HEK293 (cell line): ENCODE measurements at regions not wholly inside any gene's neighbourhood (a gene's known extent, or its start where the extent isn't known, plus 50 kb on each side); places are given as distances from the start of the nearest gene placed in this dataset.

Experiments
- BCL11A ChIP-seq: fragments of 450-650 bp; formaldehyde crosslinking; IDR thresholded peaks from 2 replicates; pipeline ENCODE4 v1.5.1; 2016; ENCODE audit warnings: low read depth, missing biosample characterization, missing genetic modification characterization
- GLIS2 ChIP-seq: fragments of 450-650 bp; formaldehyde crosslinking; IDR thresholded peaks from 2 replicates; pipeline ENCODE4 v1.5.1; 2016; ENCODE audit warnings: missing biosample characterization, missing genetic modification characterization
- HOXC10 ChIP-seq: sonication (generic); formaldehyde crosslinking; IDR thresholded peaks from 2 replicates; pipeline ENCODE4 v1.8.1; 2023; ENCODE audit warnings: mild to moderate bottlenecking, missing genetic modification reagents
- OSR2 ChIP-seq: fragments of 450-650 bp; formaldehyde crosslinking; IDR thresholded peaks from 2 replicates; pipeline ENCODE4 v1.5.1; 2016; ENCODE audit warnings: missing biosample characterization, missing genetic modification characterization
- RBAK ChIP-seq: fragments of 450-650 bp; formaldehyde crosslinking; IDR thresholded peaks from 2 replicates; pipeline ENCODE4 v1.5.1; 2016; ENCODE audit warnings: missing biosample characterization, missing genetic modification characterization
- SP2 ChIP-seq: fragments of 450-650 bp; formaldehyde crosslinking; IDR thresholded peaks from 2 replicates; pipeline ENCODE4 v1.5.1; 2016; ENCODE audit warnings: missing biosample characterization, missing genetic modification characterization
- SP3 ChIP-seq: fragments of 450-650 bp; formaldehyde crosslinking; IDR thresholded peaks from 2 replicates; pipeline ENCODE4 v1.5.1; 2016; ENCODE audit warnings: missing biosample characterization, missing genetic modification characterization
- TRIM28 ChIP-seq: IDR thresholded peaks from 2 replicates; pipeline ENCODE4 v1.6.1; 2011; ENCODE audit warnings: low read length, control low read depth, borderline replicate concordance
- ZBTB7A ChIP-seq: fragments of 450-650 bp; formaldehyde crosslinking; IDR thresholded peaks from 2 replicates; pipeline ENCODE4 v1.5.1; 2016; ENCODE audit warnings: low read depth, missing biosample characterization, missing genetic modification characterization
- ZFP41 ChIP-seq: fragments of 450-650 bp; formaldehyde crosslinking; IDR thresholded peaks from 2 replicates; pipeline ENCODE4 v1.5.1; 2016; ENCODE audit warnings: missing biosample characterization, missing genetic modification characterization, borderline replicate concordance
- ZFP69B ChIP-seq: fragments of 450-650 bp; formaldehyde crosslinking; IDR thresholded peaks from 2 replicates; pipeline ENCODE4 v1.5.1; 2016; ENCODE audit warnings: missing biosample characterization, missing genetic modification characterization
- ZNF121 ChIP-seq: fragments of 450-650 bp; formaldehyde crosslinking; IDR thresholded peaks from 2 replicates; pipeline ENCODE4 v1.5.1; 2016; ENCODE audit warnings: missing biosample characterization, missing genetic modification characterization
- ZNF175 ChIP-seq: fragments of 450-650 bp; formaldehyde crosslinking; IDR thresholded peaks from 2 replicates; pipeline ENCODE4 v1.5.1; 2016; ENCODE audit warnings: missing biosample characterization, missing genetic modification characterization
- ZNF19 ChIP-seq: fragments of 450-650 bp; formaldehyde crosslinking; IDR thresholded peaks from 2 replicates; pipeline ENCODE4; 2016; ENCODE audit warnings: missing biosample characterization, missing genetic modification characterization, low read depth
- ZNF221 ChIP-seq: fragments of 450-650 bp; formaldehyde crosslinking; IDR thresholded peaks from 2 replicates; pipeline ENCODE4 v1.5.1; 2017; ENCODE audit warnings: missing biosample characterization, missing genetic modification characterization, borderline replicate concordance
- ZNF239 ChIP-seq: fragments of 450-650 bp; formaldehyde crosslinking; IDR thresholded peaks from 2 replicates; pipeline ENCODE4 v1.5.1; 2016; ENCODE audit warnings: missing biosample characterization, missing genetic modification characterization
- ZNF311 ChIP-seq: fragments of 450-650 bp; formaldehyde crosslinking; IDR thresholded peaks from 2 replicates; pipeline ENCODE4 v1.5.1; 2017; ENCODE audit warnings: missing biosample characterization, missing genetic modification characterization, borderline replicate concordance
- ZNF560 ChIP-seq: fragments of 450-650 bp; formaldehyde crosslinking; IDR thresholded peaks from 2 replicates; pipeline ENCODE4 v1.5.1; 2017; ENCODE audit warnings: missing biosample characterization, missing genetic modification characterization, borderline replicate concordance
- ZNF571 ChIP-seq: fragments of 450-650 bp; formaldehyde crosslinking; IDR thresholded peaks from 2 replicates; pipeline ENCODE4 v1.5.0; 2017; ENCODE audit warnings: missing biosample characterization, missing genetic modification characterization
- ZNF596 ChIP-seq: fragments of 450-650 bp; IDR thresholded peaks from 2 replicates; pipeline ENCODE4 v1.5.0; 2018; ENCODE audit warnings: missing biosample characterization, mild to moderate bottlenecking, missing genetic modification characterization, moderate library complexity
- ZNF658 ChIP-seq: fragments of 450-650 bp; formaldehyde crosslinking; IDR thresholded peaks from 2 replicates; pipeline ENCODE4; 2016; ENCODE audit warnings: missing biosample characterization, missing genetic modification characterization
- ZNF843 ChIP-seq: fragments of 450-650 bp; formaldehyde crosslinking; IDR thresholded peaks from 2 replicates; pipeline ENCODE4 v1.5.1; 2016; ENCODE audit warnings: missing biosample characterization, missing genetic modification characterization
- TF ChIP-seq, protein P1 (sequence below): fragments of 450-650 bp; formaldehyde crosslinking; IDR thresholded peaks from 2 replicates; pipeline ENCODE4 v1.5.1; 2016; ENCODE audit warnings: missing biosample characterization, missing genetic modification characterization
- TF ChIP-seq, protein P2 (sequence below): fragments of 450-650 bp; formaldehyde crosslinking; IDR thresholded peaks from 2 replicates; pipeline ENCODE4 v1.5.1; 2016; ENCODE audit warnings: missing biosample characterization, missing genetic modification characterization
- TF ChIP-seq, protein P3 (sequence below): fragments of 450-650 bp; formaldehyde crosslinking; IDR thresholded peaks from 2 replicates; pipeline ENCODE4 v1.5.1; 2017; ENCODE audit warnings: missing biosample characterization, missing genetic modification characterization
- TF ChIP-seq, protein P4 (sequence below): fragments of 450-650 bp; formaldehyde crosslinking; IDR thresholded peaks from 2 replicates; pipeline ENCODE4 v1.5.1; 2016; ENCODE audit warnings: missing biosample characterization, missing genetic modification characterization, borderline replicate concordance
- TF ChIP-seq, protein P5 (sequence below): fragments of 450-650 bp; formaldehyde crosslinking; IDR thresholded peaks from 2 replicates; pipeline ENCODE4 v1.5.1; 2016; ENCODE audit warnings: missing biosample characterization, missing genetic modification characterization
- TF ChIP-seq, protein P6 (sequence below): fragments of 450-650 bp; formaldehyde crosslinking; IDR thresholded peaks from 2 replicates; pipeline ENCODE4 v1.5.0; 2017; ENCODE audit warnings: missing biosample characterization, missing genetic modification characterization, borderline replicate concordance

DNA sequence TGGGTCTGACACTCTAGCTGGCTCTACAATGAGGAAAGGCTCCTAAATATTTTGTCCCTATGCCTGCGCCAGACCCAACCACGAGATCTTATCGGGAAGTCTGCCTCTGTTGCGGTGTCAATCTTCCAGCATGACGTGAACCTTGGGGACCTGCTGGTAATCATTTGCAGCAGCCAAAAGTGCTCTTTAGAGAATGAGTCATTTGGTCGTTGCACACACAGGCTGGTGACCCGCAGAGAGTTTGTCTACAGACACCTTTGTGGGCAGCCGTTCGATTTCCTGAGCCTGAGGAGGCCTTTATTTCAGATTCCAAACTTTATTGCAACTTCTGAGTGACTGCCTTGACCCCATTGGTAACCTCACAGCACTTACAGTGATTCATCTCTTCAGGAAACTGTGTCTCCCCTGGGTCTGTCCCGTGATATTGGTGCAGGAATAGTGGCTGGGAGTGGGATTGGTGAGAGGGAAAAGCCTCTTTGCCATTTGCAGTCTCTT lies 326.1 kb downstream of the NSG2 start (continued):
- TF ChIP-seq, protein P1, sequence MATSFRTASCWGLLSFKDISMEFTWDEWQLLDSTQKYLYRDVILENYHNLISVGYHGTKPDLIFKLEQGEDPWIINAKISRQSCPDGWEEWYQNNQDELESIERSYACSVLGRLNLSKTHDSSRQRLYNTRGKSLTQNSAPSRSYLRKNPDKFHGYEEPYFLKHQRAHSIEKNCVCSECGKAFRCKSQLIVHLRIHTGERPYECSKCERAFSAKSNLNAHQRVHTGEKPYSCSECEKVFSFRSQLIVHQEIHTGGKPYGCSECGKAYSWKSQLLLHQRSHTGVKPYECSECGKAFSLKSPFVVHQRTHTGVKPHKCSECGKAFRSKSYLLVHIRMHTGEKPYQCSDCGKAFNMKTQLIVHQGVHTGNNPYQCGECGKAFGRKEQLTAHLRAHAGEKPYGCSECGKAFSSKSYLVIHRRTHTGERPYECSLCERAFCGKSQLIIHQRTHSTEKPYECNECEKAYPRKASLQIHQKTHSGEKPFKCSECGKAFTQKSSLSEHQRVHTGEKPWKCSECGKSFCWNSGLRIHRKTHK, result no peak
- TF ChIP-seq BCL11A (tag by site-specific recombination), result 0 out of 2 replicates have a peak, but pooled peaks have one; percentile 16
- no peak for TF ChIP-seq ZNF239 (tag by site-specific recombination)
- peak; percentile 37; the same call in 1 of the 2 replicates for TF ChIP-seq SP2 (tag by site-specific recombination)
- TF ChIP-seq ZFP41 (tag by site-specific recombination), result no peak
- TF ChIP-seq ZNF311 (tag by site-specific recombination), result no peak
- no peak for TF ChIP-seq ZNF175 (tag by site-specific recombination)
- TF ChIP-seq, protein P2, sequence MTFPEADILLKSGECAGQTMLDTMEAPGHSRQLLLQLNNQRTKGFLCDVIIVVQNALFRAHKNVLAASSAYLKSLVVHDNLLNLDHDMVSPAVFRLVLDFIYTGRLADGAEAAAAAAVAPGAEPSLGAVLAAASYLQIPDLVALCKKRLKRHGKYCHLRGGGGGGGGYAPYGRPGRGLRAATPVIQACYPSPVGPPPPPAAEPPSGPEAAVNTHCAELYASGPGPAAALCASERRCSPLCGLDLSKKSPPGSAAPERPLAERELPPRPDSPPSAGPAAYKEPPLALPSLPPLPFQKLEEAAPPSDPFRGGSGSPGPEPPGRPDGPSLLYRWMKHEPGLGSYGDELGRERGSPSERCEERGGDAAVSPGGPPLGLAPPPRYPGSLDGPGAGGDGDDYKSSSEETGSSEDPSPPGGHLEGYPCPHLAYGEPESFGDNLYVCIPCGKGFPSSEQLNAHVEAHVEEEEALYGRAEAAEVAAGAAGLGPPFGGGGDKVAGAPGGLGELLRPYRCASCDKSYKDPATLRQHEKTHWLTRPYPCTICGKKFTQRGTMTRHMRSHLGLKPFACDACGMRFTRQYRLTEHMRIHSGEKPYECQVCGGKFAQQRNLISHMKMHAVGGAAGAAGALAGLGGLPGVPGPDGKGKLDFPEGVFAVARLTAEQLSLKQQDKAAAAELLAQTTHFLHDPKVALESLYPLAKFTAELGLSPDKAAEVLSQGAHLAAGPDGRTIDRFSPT (tag by site-specific recombination), result peak; percentile 92
- no peak for TF ChIP-seq HOXC10 (CRISPR knock-in tag)
- TF ChIP-seq ZNF19 (tag by site-specific recombination), result no peak
- no peak for TF ChIP-seq ZNF658 (tag by site-specific recombination)
- TF ChIP-seq, protein P3, sequence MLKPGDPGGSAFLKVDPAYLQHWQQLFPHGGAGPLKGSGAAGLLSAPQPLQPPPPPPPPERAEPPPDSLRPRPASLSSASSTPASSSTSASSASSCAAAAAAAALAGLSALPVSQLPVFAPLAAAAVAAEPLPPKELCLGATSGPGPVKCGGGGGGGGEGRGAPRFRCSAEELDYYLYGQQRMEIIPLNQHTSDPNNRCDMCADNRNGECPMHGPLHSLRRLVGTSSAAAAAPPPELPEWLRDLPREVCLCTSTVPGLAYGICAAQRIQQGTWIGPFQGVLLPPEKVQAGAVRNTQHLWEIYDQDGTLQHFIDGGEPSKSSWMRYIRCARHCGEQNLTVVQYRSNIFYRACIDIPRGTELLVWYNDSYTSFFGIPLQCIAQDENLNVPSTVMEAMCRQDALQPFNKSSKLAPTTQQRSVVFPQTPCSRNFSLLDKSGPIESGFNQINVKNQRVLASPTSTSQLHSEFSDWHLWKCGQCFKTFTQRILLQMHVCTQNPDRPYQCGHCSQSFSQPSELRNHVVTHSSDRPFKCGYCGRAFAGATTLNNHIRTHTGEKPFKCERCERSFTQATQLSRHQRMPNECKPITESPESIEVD, result peak; percentile 93
- TF ChIP-seq RBAK (tag by site-specific recombination), result no peak
- TF ChIP-seq ZNF121 (tag by site-specific recombination), result no peak
- peak; percentile 75 for TF ChIP-seq ZFP69B (tag by site-specific recombination)
- TF ChIP-seq, protein P4, sequence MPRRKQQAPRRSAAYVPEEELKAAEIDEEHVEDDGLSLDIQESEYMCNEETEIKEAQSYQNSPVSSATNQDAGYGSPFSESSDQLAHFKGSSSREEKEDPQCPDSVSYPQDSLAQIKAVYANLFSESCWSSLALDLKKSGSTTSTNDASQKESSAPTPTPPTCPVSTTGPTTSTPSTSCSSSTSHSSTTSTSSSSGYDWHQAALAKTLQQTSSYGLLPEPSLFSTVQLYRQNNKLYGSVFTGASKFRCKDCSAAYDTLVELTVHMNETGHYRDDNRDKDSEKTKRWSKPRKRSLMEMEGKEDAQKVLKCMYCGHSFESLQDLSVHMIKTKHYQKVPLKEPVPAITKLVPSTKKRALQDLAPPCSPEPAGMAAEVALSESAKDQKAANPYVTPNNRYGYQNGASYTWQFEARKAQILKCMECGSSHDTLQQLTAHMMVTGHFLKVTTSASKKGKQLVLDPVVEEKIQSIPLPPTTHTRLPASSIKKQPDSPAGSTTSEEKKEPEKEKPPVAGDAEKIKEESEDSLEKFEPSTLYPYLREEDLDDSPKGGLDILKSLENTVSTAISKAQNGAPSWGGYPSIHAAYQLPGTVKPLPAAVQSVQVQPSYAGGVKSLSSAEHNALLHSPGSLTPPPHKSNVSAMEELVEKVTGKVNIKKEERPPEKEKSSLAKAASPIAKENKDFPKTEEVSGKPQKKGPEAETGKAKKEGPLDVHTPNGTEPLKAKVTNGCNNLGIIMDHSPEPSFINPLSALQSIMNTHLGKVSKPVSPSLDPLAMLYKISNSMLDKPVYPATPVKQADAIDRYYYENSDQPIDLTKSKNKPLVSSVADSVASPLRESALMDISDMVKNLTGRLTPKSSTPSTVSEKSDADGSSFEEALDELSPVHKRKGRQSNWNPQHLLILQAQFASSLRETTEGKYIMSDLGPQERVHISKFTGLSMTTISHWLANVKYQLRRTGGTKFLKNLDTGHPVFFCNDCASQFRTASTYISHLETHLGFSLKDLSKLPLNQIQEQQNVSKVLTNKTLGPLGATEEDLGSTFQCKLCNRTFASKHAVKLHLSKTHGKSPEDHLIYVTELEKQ (tag by site-specific recombination), result peak; percentile 95; the same call in 1 of the 2 replicates
- no peak for TF ChIP-seq ZNF596 (tag by site-specific recombination)
- TF ChIP-seq ZNF571 (tag by site-specific recombination), result no peak
- peak; percentile 46; the same call in 1 of the 2 replicates for TF ChIP-seq SP3 (tag by site-specific recombination)
- peak; percentile 98 for TF ChIP-seq TRIM28
- TF ChIP-seq ZBTB7A (tag by site-specific recombination), result no peak
- TF ChIP-seq ZNF843 (tag by site-specific recombination), result peak; percentile 95
- TF ChIP-seq OSR2 (tag by site-specific recombination), result peak; percentile 95
- no peak for TF ChIP-seq ZNF221 (tag by site-specific recombination)
- TF ChIP-seq ZNF560 (tag by site-specific recombination), result no peak
- TF ChIP-seq, protein P5, sequence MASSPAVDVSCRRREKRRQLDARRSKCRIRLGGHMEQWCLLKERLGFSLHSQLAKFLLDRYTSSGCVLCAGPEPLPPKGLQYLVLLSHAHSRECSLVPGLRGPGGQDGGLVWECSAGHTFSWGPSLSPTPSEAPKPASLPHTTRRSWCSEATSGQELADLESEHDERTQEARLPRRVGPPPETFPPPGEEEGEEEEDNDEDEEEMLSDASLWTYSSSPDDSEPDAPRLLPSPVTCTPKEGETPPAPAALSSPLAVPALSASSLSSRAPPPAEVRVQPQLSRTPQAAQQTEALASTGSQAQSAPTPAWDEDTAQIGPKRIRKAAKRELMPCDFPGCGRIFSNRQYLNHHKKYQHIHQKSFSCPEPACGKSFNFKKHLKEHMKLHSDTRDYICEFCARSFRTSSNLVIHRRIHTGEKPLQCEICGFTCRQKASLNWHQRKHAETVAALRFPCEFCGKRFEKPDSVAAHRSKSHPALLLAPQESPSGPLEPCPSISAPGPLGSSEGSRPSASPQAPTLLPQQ (tag by site-specific recombination), result peak; percentile 59; the same call in 1 of the 2 replicates
- TF ChIP-seq GLIS2 (tag by site-specific recombination), result peak; percentile 72
- TF ChIP-seq, protein P6, sequence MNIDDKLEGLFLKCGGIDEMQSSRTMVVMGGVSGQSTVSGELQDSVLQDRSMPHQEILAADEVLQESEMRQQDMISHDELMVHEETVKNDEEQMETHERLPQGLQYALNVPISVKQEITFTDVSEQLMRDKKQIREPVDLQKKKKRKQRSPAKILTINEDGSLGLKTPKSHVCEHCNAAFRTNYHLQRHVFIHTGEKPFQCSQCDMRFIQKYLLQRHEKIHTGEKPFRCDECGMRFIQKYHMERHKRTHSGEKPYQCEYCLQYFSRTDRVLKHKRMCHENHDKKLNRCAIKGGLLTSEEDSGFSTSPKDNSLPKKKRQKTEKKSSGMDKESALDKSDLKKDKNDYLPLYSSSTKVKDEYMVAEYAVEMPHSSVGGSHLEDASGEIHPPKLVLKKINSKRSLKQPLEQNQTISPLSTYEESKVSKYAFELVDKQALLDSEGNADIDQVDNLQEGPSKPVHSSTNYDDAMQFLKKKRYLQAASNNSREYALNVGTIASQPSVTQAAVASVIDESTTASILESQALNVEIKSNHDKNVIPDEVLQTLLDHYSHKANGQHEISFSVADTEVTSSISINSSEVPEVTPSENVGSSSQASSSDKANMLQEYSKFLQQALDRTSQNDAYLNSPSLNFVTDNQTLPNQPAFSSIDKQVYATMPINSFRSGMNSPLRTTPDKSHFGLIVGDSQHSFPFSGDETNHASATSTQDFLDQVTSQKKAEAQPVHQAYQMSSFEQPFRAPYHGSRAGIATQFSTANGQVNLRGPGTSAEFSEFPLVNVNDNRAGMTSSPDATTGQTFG (tag by site-specific recombination), result no peak
